HL-60 (cell line): ENCODE measurements at regions not wholly inside any gene's neighbourhood (a gene's known extent, or its start where the extent isn't known, plus 50 kb on each side); places are given as distances from the start of the nearest gene placed in this dataset.

Experiments used
- DNase-seq, 2 experiments: peaks; one replicate each; pipeline ENCODE4 v3.0.0-alpha.2; 2010 to 2020; ENCODE audit warnings: low read depth in 1 of 2, low spot score in 1 of 2
- H3K27ac ChIP-seq: fragments of 250-450 bp; sonication (Bioruptor Pico); replicated peaks from 2 replicates; pipeline ENCODE4 v1.5.1; 2020; ENCODE audit warnings: mild to moderate bottlenecking, moderate library complexity
- H3K27me3 ChIP-seq: fragments of 250-450 bp; sonication (Bioruptor Pico); 2 replicates; pipeline ENCODE4 v1.5.1; 2021; ENCODE audit warnings: mild to moderate bottlenecking, moderate library complexity; ENCODE audit not compliant: insufficient read depth, poor library complexity, severe bottlenecking
- H3K4me3 ChIP-seq: replicated peaks from 2 replicates; pipeline ENCODE4 v1.5.1; 2011; ENCODE audit warnings: mild to moderate bottlenecking, control low read depth, low read length; ENCODE audit not compliant: insufficient read depth
- GABPA ChIP-seq: IDR thresholded peaks from 2 replicates; pipeline ENCODE4 v1.6.1; 2012; ENCODE audit warnings: low read depth
- POLR2AphosphoS5 ChIP-seq: IDR thresholded peaks from 2 replicates; pipeline ENCODE4 v1.6.1; 2012; ENCODE audit warnings: low read depth
- SPI1 ChIP-seq: IDR thresholded peaks from 2 replicates; pipeline ENCODE4 v1.6.1; 2012; ENCODE audit warnings: low read depth, mild to moderate bottlenecking, borderline replicate concordance
- TF ChIP-seq, protein P1 (sequence below): IDR thresholded peaks from one replicate; pipeline ENCODE4 v1.5.1; 2011; ENCODE audit warnings: low read length, control low read depth, inconsistent platforms; ENCODE audit not compliant: insufficient read depth
- TF ChIP-seq, protein P2 (sequence below): IDR thresholded peaks from 2 replicates; pipeline ENCODE4 v1.6.1; 2012; ENCODE audit warnings: low read depth; ENCODE audit not compliant: insufficient replicate concordance

DNA sequence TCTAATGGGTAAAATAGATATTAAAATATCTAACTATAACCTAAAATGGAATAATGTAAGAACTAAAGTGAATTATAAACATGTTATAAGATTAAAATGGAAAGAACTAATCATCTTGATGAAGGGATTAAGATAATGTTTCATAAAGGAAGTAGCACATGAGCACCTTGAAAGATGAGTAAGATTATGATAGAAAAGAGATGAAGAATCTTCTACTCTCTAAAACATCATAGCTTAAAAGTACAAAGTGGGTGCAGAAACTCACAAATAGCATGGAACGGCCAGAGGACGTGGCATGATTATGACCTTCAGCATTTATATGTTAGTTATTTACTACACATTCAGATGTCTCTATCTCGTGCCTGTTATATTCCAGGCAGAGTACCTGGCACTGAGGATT is 76.2 kb upstream of the COL5A2 start:
- no peak for TF ChIP-seq GABPA
- no peak for TF ChIP-seq POLR2AphosphoS5
- TF ChIP-seq SPI1 = no peak
- TF ChIP-seq, protein P1, sequence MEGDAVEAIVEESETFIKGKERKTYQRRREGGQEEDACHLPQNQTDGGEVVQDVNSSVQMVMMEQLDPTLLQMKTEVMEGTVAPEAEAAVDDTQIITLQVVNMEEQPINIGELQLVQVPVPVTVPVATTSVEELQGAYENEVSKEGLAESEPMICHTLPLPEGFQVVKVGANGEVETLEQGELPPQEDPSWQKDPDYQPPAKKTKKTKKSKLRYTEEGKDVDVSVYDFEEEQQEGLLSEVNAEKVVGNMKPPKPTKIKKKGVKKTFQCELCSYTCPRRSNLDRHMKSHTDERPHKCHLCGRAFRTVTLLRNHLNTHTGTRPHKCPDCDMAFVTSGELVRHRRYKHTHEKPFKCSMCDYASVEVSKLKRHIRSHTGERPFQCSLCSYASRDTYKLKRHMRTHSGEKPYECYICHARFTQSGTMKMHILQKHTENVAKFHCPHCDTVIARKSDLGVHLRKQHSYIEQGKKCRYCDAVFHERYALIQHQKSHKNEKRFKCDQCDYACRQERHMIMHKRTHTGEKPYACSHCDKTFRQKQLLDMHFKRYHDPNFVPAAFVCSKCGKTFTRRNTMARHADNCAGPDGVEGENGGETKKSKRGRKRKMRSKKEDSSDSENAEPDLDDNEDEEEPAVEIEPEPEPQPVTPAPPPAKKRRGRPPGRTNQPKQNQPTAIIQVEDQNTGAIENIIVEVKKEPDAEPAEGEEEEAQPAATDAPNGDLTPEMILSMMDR = no peak
- TF ChIP-seq, protein P2, sequence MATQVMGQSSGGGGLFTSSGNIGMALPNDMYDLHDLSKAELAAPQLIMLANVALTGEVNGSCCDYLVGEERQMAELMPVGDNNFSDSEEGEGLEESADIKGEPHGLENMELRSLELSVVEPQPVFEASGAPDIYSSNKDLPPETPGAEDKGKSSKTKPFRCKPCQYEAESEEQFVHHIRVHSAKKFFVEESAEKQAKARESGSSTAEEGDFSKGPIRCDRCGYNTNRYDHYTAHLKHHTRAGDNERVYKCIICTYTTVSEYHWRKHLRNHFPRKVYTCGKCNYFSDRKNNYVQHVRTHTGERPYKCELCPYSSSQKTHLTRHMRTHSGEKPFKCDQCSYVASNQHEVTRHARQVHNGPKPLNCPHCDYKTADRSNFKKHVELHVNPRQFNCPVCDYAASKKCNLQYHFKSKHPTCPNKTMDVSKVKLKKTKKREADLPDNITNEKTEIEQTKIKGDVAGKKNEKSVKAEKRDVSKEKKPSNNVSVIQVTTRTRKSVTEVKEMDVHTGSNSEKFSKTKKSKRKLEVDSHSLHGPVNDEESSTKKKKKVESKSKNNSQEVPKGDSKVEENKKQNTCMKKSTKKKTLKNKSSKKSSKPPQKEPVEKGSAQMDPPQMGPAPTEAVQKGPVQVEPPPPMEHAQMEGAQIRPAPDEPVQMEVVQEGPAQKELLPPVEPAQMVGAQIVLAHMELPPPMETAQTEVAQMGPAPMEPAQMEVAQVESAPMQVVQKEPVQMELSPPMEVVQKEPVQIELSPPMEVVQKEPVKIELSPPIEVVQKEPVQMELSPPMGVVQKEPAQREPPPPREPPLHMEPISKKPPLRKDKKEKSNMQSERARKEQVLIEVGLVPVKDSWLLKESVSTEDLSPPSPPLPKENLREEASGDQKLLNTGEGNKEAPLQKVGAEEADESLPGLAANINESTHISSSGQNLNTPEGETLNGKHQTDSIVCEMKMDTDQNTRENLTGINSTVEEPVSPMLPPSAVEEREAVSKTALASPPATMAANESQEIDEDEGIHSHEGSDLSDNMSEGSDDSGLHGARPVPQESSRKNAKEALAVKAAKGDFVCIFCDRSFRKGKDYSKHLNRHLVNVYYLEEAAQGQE = no peak
- H3K4me3 ChIP-seq = no peak overlapping the region
- H3K27me3 ChIP-seq = no peaks in the 10 kb centered on the region
- DNase-seq = no peak
- no peak overlapping the region for H3K27ac ChIP-seq

DNA sequence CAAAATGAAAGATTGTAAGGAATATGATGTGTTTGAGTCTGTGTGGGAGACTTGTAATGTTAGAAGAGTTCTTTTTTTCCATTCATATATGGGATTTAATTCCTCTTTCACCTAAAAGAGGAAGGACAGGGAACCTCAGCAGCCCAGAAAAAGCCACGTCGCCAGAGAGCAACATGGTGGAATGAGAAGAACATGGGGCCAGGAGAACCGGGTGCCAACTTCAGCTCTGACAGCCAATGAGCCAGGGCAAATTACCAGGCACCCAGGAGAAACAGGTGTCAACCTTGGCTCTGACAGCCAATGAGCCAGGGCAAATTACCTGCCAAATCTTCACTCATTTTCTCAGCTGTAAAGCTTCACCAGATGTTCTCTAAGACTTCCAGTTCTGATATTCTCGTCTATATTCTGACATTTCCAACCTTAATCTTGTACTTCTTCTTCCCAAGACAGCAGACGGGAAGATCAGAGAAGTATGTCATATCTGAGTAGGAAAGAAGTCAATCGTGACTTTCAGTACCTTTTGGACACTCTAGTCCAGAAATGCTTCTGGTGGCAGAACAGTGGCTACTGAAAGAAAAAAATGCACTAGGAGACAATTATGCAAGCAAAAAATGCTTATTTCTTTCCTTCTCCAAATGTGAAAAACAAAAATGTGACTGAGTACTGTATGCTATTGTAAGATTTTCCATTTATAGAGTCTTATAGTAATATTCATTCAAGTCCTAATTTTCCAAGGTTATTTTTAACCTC is 79.2 kb upstream of the COL5A2 start:
- no peak overlapping the region for H3K27ac ChIP-seq

DNA sequence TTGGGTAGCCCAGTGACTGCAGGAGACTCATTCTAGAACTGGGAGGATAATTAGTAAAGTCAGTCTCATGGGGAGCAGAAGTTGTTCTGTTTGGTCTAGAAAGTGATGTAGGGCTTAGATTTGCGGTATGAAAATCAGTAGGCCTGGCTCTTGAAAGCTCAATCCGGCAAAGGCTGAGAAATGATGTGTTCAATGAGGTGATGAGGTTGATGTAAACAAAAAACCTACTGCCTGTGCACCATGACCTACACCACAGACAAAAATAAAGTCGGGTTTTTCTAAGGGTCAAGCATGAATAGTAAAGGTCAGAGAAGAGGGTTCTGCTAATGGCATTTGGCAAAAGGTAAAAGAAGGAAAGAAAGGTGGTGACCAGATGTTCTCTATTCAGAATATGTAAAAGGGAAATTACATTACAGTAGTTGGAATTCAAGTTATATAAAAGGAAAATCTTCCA is 80.8 kb upstream of the COL5A2 start:
- TF ChIP-seq SPI1 = no peak
- TF ChIP-seq, protein P2 = no peak
- no peak for TF ChIP-seq POLR2AphosphoS5
- no peak for TF ChIP-seq GABPA
- TF ChIP-seq, protein P1 = no peak
- Histone ChIP-seq H3K27me3 (no peaks in the 10 kb centered on the region), H3K27ac (no peak overlapping the region), H3K4me3 (no peak overlapping the region)
- no peak for DNase-seq

More for the DNA sequence above, 79.2 kb upstream of the COL5A2 start:
- H3K27me3 ChIP-seq = no peaks in the 10 kb centered on the region
- DNase-seq = no peak
- TF ChIP-seq, protein P2 = no peak
- no peak for TF ChIP-seq SPI1
- TF ChIP-seq GABPA = no peak
- TF ChIP-seq POLR2AphosphoS5 = no peak
- TF ChIP-seq, protein P1 = no peak
- H3K4me3 ChIP-seq = no peak overlapping the region
